KG1 (cell line): ENCODE measurements at regions not wholly inside any gene's neighbourhood (a gene's known extent, or its start where the extent isn't known, plus 50 kb on each side); places are given as distances from the start of the nearest gene placed in this dataset.
"Not testable (repeated sequence)": the region's sequence is repeated elsewhere in the genome, so short reads cannot be mapped to it uniquely, and the experiment has no call there.

Experiments used
- DNase-seq: peaks from one replicate; lab custom pipeline; 2025; lab: John Stamatoyannopoulos, UW

DNA sequence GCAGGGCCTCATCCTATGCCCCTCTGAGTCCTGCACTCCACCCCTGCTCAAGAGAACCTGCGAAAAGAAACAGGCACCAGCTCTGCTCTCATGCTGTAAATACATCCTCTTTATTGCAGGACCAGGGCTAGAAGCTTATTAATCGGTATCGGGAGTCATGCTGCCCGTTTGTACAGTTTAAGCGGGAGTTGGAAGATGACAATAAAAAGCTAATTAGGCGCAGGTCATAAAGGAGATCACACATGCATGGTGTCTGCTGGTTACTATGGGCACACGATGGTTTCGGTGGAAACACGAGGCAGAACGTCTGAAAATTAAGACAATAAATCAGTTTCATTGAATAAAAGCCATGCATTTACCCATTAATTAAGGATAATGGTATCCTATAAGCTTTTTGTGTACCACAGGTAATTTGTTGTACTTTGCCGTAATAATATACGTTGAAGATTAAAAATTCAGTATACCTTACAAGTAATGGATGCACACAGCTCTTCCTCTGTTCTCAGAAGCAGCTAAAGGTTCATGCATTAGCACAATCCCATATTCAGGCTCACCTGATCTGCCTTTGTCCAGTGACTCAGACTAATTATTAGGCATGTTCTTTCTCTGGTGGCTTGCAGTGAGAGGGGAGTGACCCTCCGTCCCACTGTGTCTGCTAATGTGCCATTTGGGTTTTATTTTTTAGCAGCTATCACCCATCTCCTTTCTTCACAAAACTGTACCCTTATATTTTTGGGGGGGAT lies 406.0 kb downstream of the TSHZ3 start:
- no peak for DNase-seq

DNA sequence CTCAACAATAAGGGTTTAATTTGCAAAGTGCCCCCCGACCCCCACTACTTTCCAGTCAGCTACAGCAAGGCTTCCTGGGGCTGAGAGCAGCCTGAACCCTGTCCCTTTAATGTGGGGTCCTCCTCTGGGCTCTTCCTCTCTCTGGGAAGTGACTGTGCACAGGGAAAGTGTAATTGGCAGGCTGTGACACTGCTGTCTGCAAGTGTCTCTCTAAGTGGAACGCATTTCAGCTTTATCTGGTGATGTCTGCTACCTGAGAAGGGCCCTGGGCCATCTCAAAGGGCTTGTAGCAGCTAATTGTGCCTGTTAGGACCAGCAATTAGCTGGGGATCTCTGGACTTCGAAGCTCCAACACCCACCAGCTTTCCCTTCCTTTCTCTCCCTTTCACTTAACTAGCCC lies 406.6 kb downstream of the TSHZ3 start:
- DNase-seq: no peak

- DNase-seq: no peak
Measured at GRCh38 chr19:30941591-30941990, 407.6 kb downstream of the TSHZ3 start.

DNA sequence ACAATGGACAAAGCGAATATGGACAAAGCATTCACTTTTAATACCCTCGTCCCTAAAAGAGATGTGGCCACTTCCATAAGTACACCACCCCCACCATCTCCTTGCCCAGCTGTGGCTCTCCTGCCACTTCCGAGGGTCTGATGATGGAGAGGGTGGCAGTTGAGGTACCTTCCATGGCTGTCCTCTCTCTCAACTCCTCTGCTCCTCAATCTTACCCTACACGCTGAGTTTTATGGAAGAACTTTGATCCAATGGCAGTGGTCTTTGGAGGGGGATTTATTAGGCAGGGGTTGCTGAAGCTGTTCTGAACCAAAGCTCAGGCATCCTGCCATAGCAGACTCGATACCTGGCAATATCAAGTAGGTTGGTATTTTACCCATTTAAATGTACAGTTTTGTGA lies 413.0 kb downstream of the TSHZ3 start:
- no peak for DNase-seq

DNA sequence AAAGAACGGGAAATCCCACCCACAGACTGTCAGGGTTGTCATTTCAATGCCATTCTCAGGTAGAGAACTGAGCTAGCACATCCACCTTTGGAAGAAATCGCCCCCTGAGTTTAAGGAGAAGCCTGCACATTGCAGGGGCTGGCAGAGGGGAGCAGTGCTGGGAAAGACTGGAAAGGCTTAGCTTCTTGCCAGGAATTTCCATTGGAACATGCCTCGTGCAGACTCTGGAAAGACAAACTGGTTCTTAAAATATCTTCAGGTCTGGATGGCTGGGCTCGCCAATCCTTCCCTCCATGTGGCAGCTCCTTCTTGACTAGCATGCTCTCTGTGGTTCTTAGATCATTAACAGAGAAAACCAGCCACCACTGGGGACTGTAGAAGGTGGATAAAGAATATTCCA lies 414.1 kb downstream of the TSHZ3 start:
- no peak for DNase-seq

DNA sequence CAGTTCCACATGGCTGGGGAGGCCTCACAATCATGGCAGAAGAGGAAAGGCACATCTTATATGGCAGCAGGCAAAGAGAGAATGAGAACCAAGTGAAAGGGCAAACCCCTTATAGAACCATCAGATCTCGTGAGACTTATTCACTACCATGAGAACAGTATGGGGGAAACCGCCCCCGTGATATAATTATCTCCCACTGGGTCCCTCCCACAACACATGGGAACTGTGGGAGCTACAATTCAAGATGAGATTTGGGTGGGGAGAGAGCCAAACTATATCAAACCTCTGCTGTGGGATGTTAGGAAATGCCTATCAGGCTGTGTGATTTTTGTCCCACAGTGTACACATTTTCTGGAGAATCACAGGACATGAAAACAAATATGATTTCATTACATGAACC lies 415.8 kb downstream of the TSHZ3 start:
- not testable (repeated sequence) for DNase-seq

- DNase-seq: no peak
Measured at GRCh38 chr19:30932854-30933253, 416.4 kb downstream of the TSHZ3 start.

DNA sequence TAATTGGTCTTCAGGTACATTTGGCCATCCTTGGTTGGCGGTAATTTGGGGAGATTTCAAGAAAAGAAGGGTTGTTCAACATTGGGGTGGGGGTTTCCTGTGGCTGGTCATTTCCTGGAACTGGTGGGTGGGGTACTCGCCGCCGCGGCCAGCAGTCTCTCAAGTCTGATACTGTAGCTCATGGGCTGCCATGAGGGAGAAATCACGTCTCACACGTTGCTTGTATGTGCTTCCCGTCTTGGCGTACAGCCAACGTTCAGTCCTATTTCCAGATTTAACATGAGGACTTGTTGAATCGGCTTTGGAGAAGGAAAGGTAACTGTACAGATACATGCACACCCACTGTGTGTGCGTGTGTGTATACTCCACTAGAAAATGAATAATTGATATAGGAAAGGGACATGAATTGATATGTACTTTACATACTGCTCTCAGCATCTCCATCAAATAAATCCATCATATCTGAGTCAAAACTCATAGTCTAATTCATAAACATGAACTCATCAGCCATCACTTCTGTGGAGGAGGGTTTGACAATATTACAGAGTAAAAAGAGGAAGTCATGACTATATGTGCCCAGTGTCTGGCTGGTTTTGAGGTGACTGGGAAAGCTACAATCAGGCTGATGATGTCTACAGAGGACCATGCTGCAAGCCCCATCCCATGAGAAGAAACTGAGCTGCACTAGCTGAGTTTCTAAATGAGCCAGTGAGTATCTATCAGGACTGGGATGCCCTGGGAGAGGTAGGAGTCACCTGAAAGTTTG lies 418.1 kb downstream of the TSHZ3 start:
- no peak for DNase-seq

GRCh38 chr19:30927705-30928104 lies 421.5 kb downstream of the TSHZ3 start:
- no peak for DNase-seq

DNA sequence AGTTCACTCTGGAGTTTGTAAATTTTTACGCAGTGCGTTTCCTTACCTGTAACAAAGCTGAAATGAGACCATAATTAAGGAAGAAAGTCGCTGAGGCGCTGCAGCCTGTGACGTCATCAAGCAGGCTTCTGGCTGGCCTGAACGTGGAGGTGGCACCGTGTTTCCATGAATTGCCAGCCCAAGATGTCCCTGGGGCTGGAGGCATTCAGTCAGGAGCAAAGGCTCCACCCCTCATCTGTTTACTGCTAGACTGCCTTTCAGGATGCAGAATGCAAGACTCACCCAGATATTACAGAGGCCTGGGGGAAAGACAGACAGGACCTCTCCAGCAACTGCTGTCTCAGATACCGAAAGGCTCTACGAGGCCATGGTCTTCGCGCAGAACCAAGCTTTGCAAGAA lies 424.6 kb downstream of the TSHZ3 start:
- DNase-seq: no peak

- no peak for DNase-seq
Measured at GRCh38 chr19:30924069-30924636, 425.1 kb downstream of the TSHZ3 start.

GRCh38 chr19:30923621-30924020 lies 425.6 kb downstream of the TSHZ3 start:
- no peak for DNase-seq

DNA sequence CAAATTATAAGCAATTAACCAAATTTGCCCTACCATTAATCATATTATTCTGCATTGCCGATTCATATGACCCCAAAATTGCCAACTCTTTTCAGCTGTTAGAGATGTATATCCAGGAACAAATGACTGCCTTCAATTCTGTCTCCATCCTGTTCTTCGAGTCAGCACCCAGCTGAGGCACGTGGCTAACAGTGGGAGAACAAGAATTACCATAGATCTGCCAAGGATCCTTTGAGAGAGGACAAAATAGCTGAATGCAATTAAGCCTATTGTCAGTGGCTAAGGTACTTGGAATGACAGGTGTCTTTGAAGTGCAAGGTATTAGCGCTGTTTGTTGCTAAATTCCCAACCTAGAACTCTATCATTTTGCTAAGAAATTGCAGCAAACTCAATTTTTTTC lies 426.1 kb downstream of the TSHZ3 start:
- no peak for DNase-seq

GRCh38 chr19:30920222-30920621 lies 429.0 kb downstream of the TSHZ3 start:
- no peak for DNase-seq

GRCh38 chr19:30919737-30920136 lies 429.5 kb downstream of the TSHZ3 start:
- DNase-seq: no peak

- DNase-seq: no peak
Measured at GRCh38 chr19:30916238-30916637, 433.0 kb downstream of the TSHZ3 start.

- DNase-seq: no peak
Measured at GRCh38 chr19:30911491-30911890, 437.7 kb downstream of the TSHZ3 start.

GRCh38 chr19:30910485-30911240 lies 438.6 kb downstream of the TSHZ3 start:
- DNase-seq: no peak

DNA sequence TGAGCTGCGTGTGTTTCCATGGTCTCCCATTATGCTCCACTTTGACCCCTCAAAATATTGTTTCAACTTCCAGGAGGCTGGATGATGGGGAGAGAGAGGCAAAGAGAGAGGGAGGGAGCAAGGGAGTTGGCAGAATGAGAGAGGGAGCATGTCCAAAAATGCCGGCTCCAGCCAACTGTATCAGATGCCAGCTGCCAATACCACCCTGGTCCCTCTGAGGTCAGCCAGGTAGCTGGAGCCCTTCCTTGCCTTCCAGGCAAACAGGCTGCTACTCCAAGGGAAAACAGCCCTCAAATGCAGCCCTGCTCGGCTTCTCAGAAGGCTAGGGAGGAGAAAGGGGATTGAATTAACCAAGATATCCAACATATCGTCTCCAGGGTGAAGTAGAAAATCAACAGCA lies 440.0 kb downstream of the TSHZ3 start:
- DNase-seq: no peak

GRCh38 chr19:30908262-30908771 lies 440.9 kb downstream of the TSHZ3 start:
- DNase-seq: no peak

DNA sequence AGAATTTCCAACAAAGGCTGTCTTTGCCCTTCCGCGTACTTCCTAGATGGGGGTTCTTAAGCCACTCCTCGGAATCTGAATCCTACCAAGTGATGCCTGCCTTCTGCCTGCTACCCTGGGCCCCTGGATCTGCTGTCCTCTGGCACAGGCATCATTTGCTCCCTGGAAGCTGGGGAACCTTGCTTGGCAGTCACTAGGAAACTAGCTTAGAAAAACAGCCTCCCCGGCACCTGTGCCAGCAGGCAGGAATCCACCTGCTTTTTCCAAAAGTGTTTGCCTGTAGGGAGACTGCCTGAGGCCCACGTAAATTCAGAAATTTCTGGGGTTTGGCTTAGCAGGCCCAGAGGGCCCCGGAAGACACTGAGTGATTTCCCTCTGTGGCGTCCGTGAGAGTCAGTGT lies 442.4 kb downstream of the TSHZ3 start:
- no peak for DNase-seq

- DNase-seq: no peak
Measured at GRCh38 chr19:30900051-30900450, 449.2 kb downstream of the TSHZ3 start.
